ENCODE measurements at regions not wholly inside any gene's neighbourhood (a gene's known extent, or its start where the extent isn't known, plus 50 kb on each side); places are given as distances from the start of the nearest gene placed in this dataset.

DNA sequence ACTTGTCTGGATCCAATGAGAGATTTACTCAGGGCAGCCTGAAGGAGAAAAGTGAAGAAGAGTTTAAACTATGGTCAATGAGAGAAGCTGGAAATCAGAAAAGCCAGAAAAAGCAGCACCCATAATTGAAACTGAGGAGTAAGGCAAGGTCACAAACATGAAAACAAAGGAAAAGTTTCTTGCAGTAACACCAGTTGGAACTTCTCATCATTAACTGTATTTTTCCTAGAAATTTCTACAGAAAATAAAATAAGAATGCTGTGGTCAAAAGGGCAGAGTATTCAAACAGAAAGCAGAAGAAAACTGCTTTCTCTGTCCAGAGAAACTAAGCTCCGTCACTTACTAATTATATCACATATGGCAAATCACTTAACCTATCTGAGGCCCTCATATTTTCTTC is 102.2 kb downstream of the OR13H1 start:
- WGBS (ENCODE audit: low lambda C conversion rate): 9% methylated on average over 1 of the region's 1 CpG
- ATAC-seq (no peak), DNase-seq (ENCODE audit: low spot score) (no peak), FAIRE-seq (no peak)
- Histone ChIP-seq H3K4me1 (ENCODE audit: insufficient read depth, low read length) (no peaks in the 10 kb centered on the region), H3K4me3 (replicated peaks in 1 of 3; ENCODE audit: insufficient read depth in 1 of 3, low read depth in 2 of 3, low read length in 3 of 3) (no peak overlapping the region), H3K9ac (ENCODE audit: insufficient read depth, low read depth, low read length) (no peak overlapping the region), H3K9me3 (ENCODE audit: low read length) (no peaks in the 10 kb centered on the region), H3K4me2 (ENCODE audit: low read depth, low read length) (no peak overlapping the region), H4K20me1 (ENCODE audit: insufficient read depth, low read length) (no peaks in the 10 kb centered on the region), H3K36me3 (replicated peaks in 1 of 2; ENCODE audit: control insufficient read depth in 1 of 2, insufficient read depth in 2 of 2, low read length in 2 of 2) (no peaks in the 10 kb centered on the region), H3K27ac (ENCODE audit: extremely low read length, insufficient read depth, low read length) (no peak overlapping the region), H3K27me3 (ENCODE audit: control insufficient read depth in 1 of 2, insufficient read depth in 2 of 2, low read length in 2 of 2) (no peaks in the 10 kb centered on the region), H3K79me2 (ENCODE audit: insufficient read depth, low read length) (no peaks in the 10 kb centered on the region), H2AFZ (ENCODE audit: low read length) (no peak overlapping the region)
- no peak for TF ChIP-seq ZNF543 (CRISPR knock-in tag; IDR thresholded peaks at IDR 0.05)
- TF ChIP-seq NFE2L2 (IDR thresholded peaks at IDR 0.05; ENCODE audit: low read length): no peak
- no peak for TF ChIP-seq ZMYM2 (CRISPR knock-in tag; IDR thresholded peaks at IDR 0.05)
- no peak for TF ChIP-seq ZNF615 (CRISPR knock-in tag; IDR thresholded peaks at IDR 0.05; ENCODE audit: borderline replicate concordance)
- TF ChIP-seq GATAD2A (CRISPR knock-in tag; IDR thresholded peaks at IDR 0.05): no peak
- TF ChIP-seq ZNF343 (CRISPR knock-in tag; IDR thresholded peaks at IDR 0.05): no peak
- TF ChIP-seq BCL3 (CRISPR knock-in tag; IDR thresholded peaks at IDR 0.05): no peak
- TF ChIP-seq, protein P1, sequence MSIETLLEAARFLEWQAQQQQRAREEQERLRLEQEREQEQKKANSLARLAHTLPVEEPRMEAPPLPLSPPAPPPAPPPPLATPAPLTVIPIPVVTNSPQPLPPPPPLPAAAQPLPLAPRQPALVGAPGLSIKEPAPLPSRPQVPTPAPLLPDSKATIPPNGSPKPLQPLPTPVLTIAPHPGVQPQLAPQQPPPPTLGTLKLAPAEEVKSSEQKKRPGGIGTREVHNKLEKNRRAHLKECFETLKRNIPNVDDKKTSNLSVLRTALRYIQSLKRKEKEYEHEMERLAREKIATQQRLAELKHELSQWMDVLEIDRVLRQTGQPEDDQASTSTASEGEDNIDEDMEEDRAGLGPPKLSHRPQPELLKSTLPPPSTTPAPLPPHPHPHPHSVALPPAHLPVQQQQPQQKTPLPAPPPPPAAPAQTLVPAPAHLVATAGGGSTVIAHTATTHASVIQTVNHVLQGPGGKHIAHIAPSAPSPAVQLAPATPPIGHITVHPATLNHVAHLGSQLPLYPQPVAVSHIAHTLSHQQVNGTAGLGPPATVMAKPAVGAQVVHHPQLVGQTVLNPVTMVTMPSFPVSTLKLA (IDR thresholded peaks at IDR 0.05): no peak
- no peak for TF ChIP-seq PHF21A (CRISPR knock-in tag; IDR thresholded peaks at IDR 0.05)
- no peak for TF ChIP-seq BCLAF1 (IDR thresholded peaks at IDR 0.05)
- no peak for TF ChIP-seq ZFY (CRISPR knock-in tag; IDR thresholded peaks at IDR 0.05)
- TF ChIP-seq TEAD2 (CRISPR knock-in tag; IDR thresholded peaks at IDR 0.05): no peak
- no peak for TF ChIP-seq NFRKB (IDR thresholded peaks at IDR 0.05)
- TF ChIP-seq NCOA5 (CRISPR knock-in tag; IDR thresholded peaks at IDR 0.05): no peak
- no peak for TF ChIP-seq ARHGAP35 (CRISPR knock-in tag; IDR thresholded peaks at IDR 0.05; ENCODE audit: borderline replicate concordance)
- TF ChIP-seq, protein P2, sequence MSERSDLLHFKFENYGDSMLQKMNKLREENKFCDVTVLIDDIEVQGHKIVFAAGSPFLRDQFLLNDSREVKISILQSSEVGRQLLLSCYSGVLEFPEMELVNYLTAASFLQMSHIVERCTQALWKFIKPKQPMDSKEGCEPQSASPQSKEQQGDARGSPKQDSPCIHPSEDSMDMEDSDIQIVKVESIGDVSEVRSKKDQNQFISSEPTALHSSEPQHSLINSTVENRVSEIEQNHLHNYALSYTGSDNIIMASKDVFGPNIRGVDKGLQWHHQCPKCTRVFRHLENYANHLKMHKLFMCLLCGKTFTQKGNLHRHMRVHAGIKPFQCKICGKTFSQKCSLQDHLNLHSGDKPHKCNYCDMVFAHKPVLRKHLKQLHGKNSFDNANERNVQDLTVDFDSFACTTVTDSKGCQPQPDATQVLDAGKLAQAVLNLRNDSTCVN (CRISPR knock-in tag; IDR thresholded peaks at IDR 0.05; ENCODE audit: borderline replicate concordance): no peak
- TF ChIP-seq BHLHE40 (IDR thresholded peaks at IDR 0.05; ENCODE audit: low read length): no peak
- no peak for TF ChIP-seq NAIF1 (CRISPR knock-in tag; IDR thresholded peaks at IDR 0.05; ENCODE audit: borderline replicate concordance)
- no peak for TF ChIP-seq ZNF569 (CRISPR knock-in tag; IDR thresholded peaks at IDR 0.05; ENCODE audit: borderline replicate concordance)
- TF ChIP-seq FOXA1 (IDR thresholded peaks at IDR 0.05): no peak
- no peak for TF ChIP-seq FOXA1 (CRISPR knock-in tag; IDR thresholded peaks at IDR 0.05)
- ChIA-PET POLR2A (no interaction called here), CTCF (ENCODE audit: low intra/inter-chr PET ratio, low total read pairs) (no interaction called here)
- in situ Hi-C loops (cut with HindIII; ENCODE audit: extremely low pct_ligation_motif_present, low pct_unique_long_range_greater_than_20kb) (no loop called here), intact Hi-C loops (cut with micrococcal nuclease; ENCODE audit: unreplicated experiment) (no loop called here)
- no TSS peak for BruUV-seq (replicated peaks)

Data from HepG2 (cell line).